DND-41 (cell line): ENCODE measurements at regions not wholly inside any gene's neighbourhood (a gene's known extent, or its start where the extent isn't known, plus 50 kb on each side); places are given as distances from the start of the nearest gene placed in this dataset.

Experiments
- ATAC-seq: fragments of 200-7000 bp; cut with Tn5 transposase; 3 replicates; pipeline ENCODE4 v1.9.1; 2021; ENCODE audit warnings: low read depth; ENCODE audit not compliant: insufficient read depth
- DNase-seq: peaks from one replicate; pipeline ENCODE4 v3.0.0-alpha.2; 2020
- H2AFZ ChIP-seq: 2 replicates; pipeline ENCODE4 v1.6.0; 2012; ENCODE audit warnings: low read depth, low read length
- H3K27ac ChIP-seq: 2 replicates; pipeline ENCODE4 v1.5.1; 2012; ENCODE audit warnings: low read length, inconsistent platforms
- H3K27me3 ChIP-seq: fragments of 200-600 bp; sonication (generic); 2 replicates; pipeline ENCODE4 v1.6.0; 2012; ENCODE audit warnings: low read length, mild to moderate bottlenecking, inconsistent platforms; ENCODE audit not compliant: insufficient read depth, poor library complexity
- H3K36me3 ChIP-seq: 2 replicates; pipeline ENCODE4 v1.5.1; 2012; ENCODE audit warnings: low read length, inconsistent platforms; ENCODE audit not compliant: insufficient read depth
- H3K4me1 ChIP-seq: 2 replicates; pipeline ENCODE4 v1.5.1; 2012; ENCODE audit warnings: mild to moderate bottlenecking, low read length; ENCODE audit not compliant: insufficient read depth
- H3K4me2 ChIP-seq: 2 replicates; pipeline ENCODE4 v1.6.0; 2012; ENCODE audit warnings: mild to moderate bottlenecking, moderate library complexity, low read length, inconsistent platforms; ENCODE audit not compliant: insufficient read depth
- H3K4me3 ChIP-seq, 2 experiments: fragments of 200-600 bp in 1 of 2; shearing (Covaris generic) in 1 of 2; 2 replicates each; pipeline ENCODE4 v1.5.1; 2012 to 2016; ENCODE audit warnings: inconsistent platforms in 2 of 2, low read length in 2 of 2, mild to moderate bottlenecking in 2 of 2, low read depth in 1 of 2, moderate library complexity in 1 of 2
- H3K79me2 ChIP-seq: 2 replicates; pipeline ENCODE4 v1.6.0; 2012; ENCODE audit warnings: low read length, inconsistent platforms; ENCODE audit not compliant: insufficient read depth
- H3K9ac ChIP-seq: 2 replicates; pipeline ENCODE4 v1.6.0; 2012; ENCODE audit warnings: low read depth, mild to moderate bottlenecking, inconsistent platforms, low read length, moderate library complexity
- H3K9me3 ChIP-seq: 2 replicates; pipeline ENCODE4 v1.5.1; 2012; ENCODE audit warnings: low read length, moderate library complexity, mild to moderate bottlenecking, inconsistent platforms; ENCODE audit not compliant: insufficient read depth, severe bottlenecking
- H4K20me1 ChIP-seq: 2 replicates; pipeline ENCODE4 v1.6.0; 2012; ENCODE audit warnings: low read length; ENCODE audit not compliant: insufficient read depth
- EZH2 ChIP-seq: IDR thresholded peaks from 3 replicates; pipeline ENCODE4 v1.6.1; 2012; ENCODE audit warnings: borderline replicate concordance, low read depth, mild to moderate bottlenecking, moderate library complexity, low read length, inconsistent platforms; ENCODE audit not compliant: severe bottlenecking
- TF ChIP-seq, protein P1 (sequence below): IDR thresholded peaks from 2 replicates; pipeline ENCODE4 v1.5.1; 2012; ENCODE audit warnings: borderline replicate concordance, low read length, moderate library complexity, mild to moderate bottlenecking; ENCODE audit not compliant: poor library complexity, severe bottlenecking; ENCODE audit errors: extremely low read depth

DNA sequence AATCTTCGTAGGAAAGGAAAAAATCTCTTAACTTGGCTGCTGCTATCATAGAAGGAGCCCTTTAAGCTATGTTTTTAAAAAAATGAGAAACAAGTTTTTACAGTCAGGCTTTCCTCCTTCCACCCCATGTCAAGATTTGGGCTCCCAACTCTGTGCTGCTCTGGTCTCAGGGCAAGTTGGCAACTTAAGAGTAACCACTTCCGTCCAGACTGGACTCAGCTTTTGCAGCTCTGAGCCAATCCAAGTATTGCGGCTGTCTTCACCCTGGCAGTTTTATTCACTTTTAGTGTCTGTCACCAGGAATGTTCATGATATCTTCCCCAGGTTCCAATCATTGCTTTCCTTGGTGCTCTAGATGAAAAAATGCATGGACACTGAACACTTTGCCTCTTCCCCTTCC is 115.9 kb upstream of the GAS1 start:
- Histone ChIP-seq H4K20me1 (no peaks in the 10 kb centered on the region), H3K9me3 (no peaks in the 10 kb centered on the region), H3K27me3 (no peaks in the 10 kb centered on the region), H3K27ac (no peak overlapping the region), H3K4me2 (no peak overlapping the region), H3K79me2 (no peaks in the 10 kb centered on the region), H3K4me1 (no peaks in the 10 kb centered on the region), H3K36me3 (no peaks in the 10 kb centered on the region), H3K4me3 (no peak overlapping the region), H2AFZ (no peak overlapping the region), H3K9ac (no peak overlapping the region)
- ATAC-seq (no peak), DNase-seq (no peak)
- TF ChIP-seq, protein P1, sequence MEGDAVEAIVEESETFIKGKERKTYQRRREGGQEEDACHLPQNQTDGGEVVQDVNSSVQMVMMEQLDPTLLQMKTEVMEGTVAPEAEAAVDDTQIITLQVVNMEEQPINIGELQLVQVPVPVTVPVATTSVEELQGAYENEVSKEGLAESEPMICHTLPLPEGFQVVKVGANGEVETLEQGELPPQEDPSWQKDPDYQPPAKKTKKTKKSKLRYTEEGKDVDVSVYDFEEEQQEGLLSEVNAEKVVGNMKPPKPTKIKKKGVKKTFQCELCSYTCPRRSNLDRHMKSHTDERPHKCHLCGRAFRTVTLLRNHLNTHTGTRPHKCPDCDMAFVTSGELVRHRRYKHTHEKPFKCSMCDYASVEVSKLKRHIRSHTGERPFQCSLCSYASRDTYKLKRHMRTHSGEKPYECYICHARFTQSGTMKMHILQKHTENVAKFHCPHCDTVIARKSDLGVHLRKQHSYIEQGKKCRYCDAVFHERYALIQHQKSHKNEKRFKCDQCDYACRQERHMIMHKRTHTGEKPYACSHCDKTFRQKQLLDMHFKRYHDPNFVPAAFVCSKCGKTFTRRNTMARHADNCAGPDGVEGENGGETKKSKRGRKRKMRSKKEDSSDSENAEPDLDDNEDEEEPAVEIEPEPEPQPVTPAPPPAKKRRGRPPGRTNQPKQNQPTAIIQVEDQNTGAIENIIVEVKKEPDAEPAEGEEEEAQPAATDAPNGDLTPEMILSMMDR: no peak
- no peak for TF ChIP-seq EZH2

DNA sequence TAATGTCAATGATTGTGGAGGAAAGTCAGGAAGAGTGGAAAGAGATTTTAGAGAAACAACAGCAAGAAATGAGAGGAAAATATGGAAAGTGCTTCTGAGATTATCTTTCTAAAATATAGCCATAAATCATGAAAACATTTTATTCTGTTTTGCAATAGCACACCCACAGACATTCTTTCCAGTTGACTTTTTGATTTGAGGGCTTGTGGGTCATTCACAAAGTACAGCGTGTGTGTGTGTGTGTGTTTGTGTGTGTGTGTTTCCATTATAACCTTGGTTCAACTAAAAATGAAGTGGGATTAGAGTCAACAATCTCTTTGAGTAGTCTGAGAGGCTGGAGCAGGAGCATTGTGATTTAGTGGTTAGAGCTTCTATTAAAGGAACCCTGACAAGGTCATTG is 116.6 kb upstream of the GAS1 start:
- H3K27ac ChIP-seq: no peak overlapping the region
- H3K9ac ChIP-seq: no peak overlapping the region
- no peaks in the 10 kb centered on the region for H4K20me1 ChIP-seq
- H3K4me2 ChIP-seq: no peak overlapping the region
- no peak overlapping the region for H2AFZ ChIP-seq
- no peaks in the 10 kb centered on the region for H3K27me3 ChIP-seq
- no peak for ATAC-seq
- no peak for TF ChIP-seq EZH2
- TF ChIP-seq, protein P1: no peak
- no peak overlapping the region for H3K4me3 ChIP-seq
- no peak for DNase-seq
- H3K79me2 ChIP-seq: no peaks in the 10 kb centered on the region
- H3K4me1 ChIP-seq: no peaks in the 10 kb centered on the region
- H3K36me3 ChIP-seq: no peaks in the 10 kb centered on the region
- no peaks in the 10 kb centered on the region for H3K9me3 ChIP-seq

DNA sequence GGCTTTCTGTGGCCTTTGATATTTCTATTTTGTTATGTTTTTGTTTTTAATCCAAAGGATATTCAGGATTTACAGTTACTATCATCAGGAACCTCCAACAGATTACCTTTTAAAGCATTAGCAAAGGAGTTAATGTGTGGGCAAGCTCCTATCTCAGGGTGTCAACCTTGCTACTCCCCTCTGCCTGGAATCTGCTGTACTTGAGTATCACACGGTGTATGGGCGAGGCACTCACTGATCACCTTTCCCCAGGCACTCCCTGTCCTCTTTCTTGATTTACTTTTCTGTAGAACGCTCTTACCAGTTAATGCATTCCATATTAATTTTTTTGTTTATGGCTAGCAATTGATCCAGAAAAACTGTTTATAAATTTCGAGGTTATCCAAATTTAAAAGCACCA is 117.0 kb upstream of the GAS1 start:
- Histone ChIP-seq H3K9ac (no peak overlapping the region), H2AFZ (no peak overlapping the region), H3K4me2 (no peak overlapping the region), H3K27me3 (no peaks in the 10 kb centered on the region), H3K4me1 (no peaks in the 10 kb centered on the region), H3K4me3 (no peak overlapping the region), H3K79me2 (no peaks in the 10 kb centered on the region), H3K27ac (no peak overlapping the region), H3K9me3 (no peaks in the 10 kb centered on the region), H3K36me3 (no peaks in the 10 kb centered on the region), H4K20me1 (no peaks in the 10 kb centered on the region)
- ATAC-seq: no peak
- TF ChIP-seq, protein P1: no peak
- TF ChIP-seq EZH2: no peak
- no peak for DNase-seq

DNA sequence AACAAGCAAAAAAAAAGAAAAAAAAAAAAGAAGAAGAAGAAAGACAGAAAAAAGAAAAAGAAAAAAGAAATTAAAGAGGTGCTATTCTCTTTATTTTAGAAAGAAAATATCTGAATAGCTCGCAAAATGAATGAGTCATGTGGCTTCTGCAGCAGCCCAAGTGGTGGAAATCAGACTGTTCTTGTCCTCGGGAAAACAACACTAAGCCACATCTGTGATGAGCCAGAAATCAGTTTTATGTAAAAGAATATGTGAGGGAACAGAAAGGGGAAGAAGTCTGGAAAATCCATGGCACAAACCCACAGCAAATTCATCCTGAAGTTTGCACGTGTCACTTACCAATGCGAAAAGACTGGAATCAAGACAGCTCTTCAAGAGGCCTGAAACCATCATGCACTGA is 118.7 kb upstream of the GAS1 start:
- H2AFZ ChIP-seq: no peak overlapping the region
- no peaks in the 10 kb centered on the region for H3K27me3 ChIP-seq
- no peak overlapping the region for H3K27ac ChIP-seq
- no peak overlapping the region for H3K4me3 ChIP-seq
- H3K9me3 ChIP-seq: no peaks in the 10 kb centered on the region
- no peak overlapping the region for H3K9ac ChIP-seq
- no peak for ATAC-seq
- DNase-seq: no peak
- H3K4me2 ChIP-seq: no peak overlapping the region
- no peaks in the 10 kb centered on the region for H3K4me1 ChIP-seq
- TF ChIP-seq EZH2: no peak
- TF ChIP-seq, protein P1: no peak
- no peaks in the 10 kb centered on the region for H4K20me1 ChIP-seq
- no peaks in the 10 kb centered on the region for H3K36me3 ChIP-seq
- no peaks in the 10 kb centered on the region for H3K79me2 ChIP-seq
